G401.6 (cell line): ENCODE measurements at regions not wholly inside any gene's neighbourhood (a gene's known extent, or its start where the extent isn't known, plus 50 kb on each side); places are given as distances from the start of the nearest gene placed in this dataset.
"Not testable (repeated sequence)": the region's sequence is repeated elsewhere in the genome, so short reads cannot be mapped to it uniquely, and the experiment has no call there.

Experiments used
- FAIRE-seq: peaks from 2 replicates; lab custom pipeline; 2012; peaks lifted over from hg19 to GRCh38; lab: Jason Lieb, UNC

DNA sequence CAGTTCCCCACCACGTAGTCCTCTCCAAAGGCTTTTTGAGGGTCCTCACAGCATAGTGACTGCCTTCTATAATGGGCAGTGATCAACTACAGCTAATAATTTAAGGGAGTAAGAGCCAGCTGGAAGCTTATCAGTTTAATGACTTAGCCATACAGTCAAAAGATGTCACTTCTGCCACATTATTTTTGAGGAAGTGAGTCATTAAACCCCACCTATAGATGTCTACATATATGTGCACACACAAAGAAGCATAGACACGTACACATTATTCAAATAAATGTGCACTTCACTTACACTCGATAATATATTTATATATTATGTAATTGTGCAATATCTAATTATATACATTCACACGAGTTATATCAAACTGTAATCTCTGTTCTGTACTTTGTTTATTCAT lies 1704.7 kb downstream of the KCNT2 start:
- FAIRE-seq, result no peak

DNA sequence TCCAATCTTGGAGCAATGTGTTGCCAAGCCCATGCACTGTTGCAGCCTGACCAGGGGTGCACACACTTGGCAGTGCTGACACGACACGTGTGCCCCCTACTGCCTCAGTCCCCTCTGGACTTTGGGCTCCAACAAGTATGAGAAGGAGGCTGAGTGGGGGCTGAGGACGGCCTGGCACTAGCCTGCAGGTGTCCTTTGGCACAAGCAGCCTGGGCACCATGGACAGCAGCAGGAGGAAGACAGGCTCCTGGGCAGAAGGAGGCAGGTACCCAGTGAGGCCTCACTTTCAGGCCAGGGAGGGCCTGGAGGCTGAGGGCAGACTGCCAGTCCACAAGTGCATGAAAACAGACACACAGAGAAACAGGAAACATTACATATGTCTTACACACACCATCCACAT lies 1702.9 kb upstream of the B3GALT2 start:
- FAIRE-seq, result no peak

DNA sequence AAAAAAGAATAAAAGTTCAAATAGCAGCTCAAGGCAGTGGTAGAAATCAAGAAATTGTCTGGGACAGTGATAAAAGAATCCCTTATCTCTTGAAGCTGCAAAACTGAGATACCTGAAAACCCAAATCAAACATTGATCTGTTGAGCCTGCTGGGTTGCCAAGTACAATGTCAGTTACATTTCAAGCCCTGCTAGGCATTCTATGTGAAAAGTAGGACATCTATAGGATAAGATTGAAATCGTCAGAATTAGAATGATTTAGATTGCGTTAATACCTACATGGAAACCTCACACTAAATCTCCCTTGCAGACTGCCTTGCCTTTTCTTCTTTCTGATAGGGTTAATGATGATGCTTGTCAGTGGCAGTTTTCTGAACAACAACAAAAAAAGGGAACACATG lies 1684.4 kb upstream of the B3GALT2 start:
- FAIRE-seq, result no peak

DNA sequence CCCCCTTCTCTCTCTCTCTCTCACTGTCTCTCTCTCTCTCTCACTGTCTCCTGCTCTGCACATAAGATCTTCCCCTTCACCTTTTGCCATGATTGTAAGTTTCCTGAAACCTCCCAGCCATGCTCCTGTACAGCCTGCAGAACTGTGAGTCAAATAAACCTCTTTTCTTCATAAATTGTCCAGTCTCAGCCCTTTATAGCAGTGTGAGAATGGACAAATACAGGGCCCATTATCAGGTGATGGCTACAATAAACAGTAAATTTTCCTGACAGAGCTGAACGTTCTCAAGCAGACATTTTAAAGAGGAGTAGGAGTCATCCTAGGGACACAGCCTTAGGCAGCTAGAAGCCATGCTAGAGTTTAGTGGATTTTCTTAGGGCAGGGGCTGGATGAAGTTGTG lies 1679.7 kb upstream of the B3GALT2 start:
- no peak for FAIRE-seq

DNA sequence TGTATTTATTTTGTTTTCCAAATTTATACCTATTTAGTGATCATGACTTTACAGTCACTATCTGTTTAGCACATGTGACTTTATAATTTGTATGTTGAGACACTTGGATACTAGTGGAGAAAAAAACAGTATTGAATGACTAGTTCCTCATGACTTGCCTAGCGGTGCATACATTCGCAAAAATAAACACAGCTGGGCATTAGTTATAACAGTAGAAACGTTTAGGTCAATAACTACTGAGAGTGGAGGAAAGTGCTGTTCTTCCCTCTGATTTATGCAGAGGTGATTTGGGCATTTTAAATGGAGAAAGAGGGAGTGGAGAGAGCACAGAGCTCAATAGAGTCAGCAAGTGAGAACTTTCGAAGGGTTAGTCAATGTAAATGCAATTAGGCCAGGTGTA lies 1679.0 kb upstream of the B3GALT2 start:
- FAIRE-seq, result no peak

DNA sequence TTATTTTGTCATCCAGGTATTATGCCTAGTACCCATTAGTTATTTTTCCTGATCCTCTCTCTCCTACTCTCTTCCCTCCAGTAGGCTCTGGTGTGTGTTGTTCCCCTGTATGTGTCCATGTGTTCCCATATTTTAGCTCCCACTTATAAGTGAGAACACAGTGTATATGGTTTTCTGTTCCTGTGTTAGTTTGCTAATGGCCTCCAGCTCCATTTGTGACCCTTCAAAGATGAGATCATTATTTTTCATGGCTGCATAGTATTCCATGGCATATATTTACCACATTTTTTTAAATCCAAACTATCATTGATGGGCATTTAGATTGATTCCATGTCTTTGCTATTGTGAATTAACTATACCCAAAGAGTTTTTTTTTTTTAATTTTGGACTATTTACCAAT lies 1675.7 kb upstream of the B3GALT2 start:
- FAIRE-seq, result no peak

DNA sequence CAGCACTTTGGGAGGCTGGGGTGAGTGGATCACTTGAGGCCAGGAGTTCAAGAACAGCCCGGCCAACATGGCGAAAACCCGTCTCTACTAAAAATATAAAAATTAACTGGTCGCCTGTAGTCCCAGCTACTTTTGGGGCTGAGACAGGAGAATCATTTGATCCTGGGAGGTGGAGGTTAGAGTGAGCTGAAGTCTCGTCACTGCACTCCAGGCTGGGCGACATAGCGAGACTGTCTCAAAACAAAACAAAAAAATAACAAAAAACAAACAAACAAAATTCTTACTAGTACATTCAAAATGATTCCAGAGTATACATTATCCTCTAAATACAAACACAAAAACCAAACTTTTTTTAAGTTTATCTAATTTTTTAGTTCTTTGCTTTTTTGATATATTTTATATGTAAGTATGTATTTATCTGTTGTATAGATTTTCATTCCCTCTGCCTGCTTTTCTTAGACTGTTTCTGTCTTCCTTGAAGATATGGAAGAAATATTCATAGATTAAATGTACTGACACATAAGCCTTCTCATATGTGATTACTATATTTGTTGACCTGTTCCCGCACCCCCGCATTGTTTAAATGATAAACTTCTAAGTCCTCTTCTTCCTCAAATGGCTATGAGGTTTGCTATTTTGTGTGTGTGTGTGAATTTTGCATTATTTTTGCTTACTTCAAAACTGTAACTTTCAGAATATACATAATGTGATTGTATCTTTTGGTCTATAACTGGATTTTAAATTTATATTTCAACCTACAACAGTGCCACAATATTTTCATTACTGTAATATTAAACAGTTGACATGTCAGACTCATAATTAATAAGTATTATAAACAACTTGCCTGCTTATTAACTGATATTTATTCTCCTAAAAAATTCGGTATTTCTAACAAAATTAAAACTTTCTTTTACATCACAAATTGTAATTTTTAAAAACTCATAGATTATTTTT lies 1674.1 kb upstream of the B3GALT2 start:
- FAIRE-seq, result peak; percentile 65

DNA sequence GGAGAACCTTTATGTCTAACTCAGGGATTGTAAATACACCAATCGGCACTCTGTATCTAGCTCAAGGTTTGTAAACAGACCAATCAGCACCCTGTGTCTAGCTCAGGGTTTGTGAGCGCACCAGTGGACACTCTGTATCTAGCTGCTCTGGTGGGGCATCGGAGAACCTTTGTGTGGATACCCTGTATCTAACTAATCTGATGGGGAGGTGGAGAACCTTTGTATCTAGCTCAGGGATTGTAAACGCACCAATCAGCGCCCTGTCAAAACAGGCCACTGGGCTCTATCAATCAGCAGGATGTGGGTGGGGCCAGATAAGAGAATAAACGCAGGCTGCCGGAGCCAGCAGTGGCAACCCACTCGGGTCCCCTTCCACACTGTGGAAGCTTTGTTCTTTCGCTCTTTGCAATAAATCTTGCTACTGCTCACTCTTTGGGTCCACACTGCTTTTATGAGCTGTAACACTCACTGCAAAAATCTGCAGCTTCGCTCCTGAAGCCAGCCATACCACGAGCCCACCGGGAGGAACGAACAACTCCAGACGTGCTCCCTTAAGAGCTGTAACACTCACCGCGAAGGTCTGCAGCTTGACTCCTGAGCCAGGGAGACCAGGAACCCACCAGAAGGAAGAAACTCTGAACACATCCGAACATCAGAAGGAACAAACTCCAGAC lies 1673.2 kb upstream of the B3GALT2 start:
- FAIRE-seq, result not testable (repeated sequence)

DNA sequence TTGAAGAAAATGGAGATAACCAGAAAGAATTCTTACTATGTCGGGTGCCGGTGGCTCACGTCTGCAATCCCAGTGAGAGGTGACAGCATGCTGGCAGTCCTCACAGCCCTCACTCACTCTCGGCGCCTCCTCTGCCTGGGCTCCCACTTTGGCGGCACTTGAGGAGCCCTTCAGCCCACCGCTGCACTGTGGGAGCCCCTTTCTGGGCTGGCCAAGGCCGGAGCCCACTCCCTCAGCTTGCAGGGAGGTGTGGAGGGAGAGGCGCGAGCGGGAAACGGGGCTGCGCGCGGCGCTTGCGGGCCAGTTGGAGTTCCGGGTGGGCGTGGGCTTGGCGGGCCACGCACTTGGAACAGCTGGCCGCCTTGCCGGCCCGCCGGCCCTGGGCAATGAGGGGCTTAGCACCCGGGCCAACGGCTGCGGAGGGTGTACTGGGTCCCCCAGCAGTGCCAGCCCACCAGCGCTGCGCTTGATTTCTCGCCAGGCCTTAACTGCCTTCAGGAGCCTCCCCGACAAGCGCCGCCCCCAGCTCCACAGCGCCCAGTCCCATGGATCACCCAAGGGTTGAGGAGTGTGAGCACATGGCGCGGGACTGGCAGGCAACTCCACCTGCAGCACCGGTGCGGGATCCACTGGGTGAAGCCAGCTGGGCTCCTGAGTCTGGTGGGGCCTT lies 1672.5 kb upstream of the B3GALT2 start:
- FAIRE-seq, result not testable (repeated sequence)

DNA sequence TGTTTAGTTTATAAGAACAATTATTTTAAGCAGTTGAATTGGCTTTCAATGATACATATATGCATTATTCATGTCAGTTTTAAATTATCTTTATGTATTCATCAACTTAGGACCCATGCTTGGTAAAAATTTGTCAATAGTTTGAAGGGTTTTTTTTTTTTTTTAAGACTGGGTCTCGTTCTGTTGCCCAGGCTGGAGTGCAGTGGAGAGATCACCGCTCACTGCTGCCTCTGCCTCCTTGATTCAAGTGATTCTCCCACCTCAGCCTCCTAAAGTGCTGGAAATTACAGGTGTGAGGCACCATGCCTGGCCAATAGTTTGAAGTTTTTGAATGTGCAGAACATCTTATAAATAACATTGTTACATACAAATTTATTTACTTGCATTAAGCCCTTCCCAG lies 1671.0 kb upstream of the B3GALT2 start:
- FAIRE-seq, result no peak

DNA sequence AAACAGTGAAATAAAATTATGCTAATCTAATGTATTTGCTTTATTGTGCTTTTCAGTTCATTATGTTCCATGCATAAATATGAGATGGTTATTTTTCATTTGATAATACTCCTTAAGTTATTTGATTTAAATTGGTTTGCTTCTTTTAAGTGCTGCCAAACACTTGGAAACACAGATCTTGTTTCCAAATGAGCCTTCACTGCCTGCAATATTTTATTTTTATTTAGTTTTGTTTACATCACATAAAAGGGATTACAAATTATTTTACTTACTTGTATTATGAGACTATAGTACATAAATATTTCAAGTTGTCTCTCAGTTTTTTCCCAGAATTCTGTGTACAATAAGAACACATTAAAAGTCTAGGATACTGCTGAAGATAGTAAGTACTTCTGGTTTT lies 1662.4 kb upstream of the B3GALT2 start:
- no peak for FAIRE-seq

DNA sequence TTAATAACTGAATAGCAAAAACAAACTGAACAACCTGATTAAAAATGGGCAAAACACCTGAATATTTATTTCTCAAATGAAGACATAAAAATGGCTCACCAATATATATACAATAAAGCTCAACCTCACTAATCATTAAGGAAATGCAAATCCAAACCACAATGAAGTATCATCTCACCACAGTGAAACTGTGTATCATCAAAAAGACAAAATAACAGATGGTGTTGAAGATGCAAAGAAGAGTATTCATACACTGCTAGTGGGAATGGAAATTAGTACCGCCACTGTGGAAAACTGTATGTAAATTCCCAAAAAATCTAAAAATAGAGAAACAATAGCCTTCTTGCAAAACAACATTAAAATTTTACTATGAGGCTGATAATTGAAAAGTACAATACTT lies 1660.1 kb upstream of the B3GALT2 start:
- no peak for FAIRE-seq

DNA sequence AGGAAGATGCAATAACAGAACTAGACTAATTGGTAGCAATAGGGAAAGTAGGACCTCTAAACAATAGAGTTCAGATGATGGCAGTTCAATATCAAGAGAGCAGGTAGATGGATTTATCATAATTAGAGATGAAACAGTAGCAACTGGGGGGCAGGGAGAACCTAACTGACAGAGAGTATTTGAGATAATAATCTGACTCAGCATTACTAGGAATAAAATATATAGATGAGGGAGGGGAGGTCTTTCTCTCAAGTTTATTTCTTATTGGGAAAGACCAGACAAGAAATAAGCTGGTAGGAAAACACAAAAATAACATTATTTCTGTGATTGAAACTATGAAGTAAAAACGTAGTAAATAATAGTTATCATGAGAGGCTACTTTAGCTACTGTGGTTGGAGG lies 1656.7 kb upstream of the B3GALT2 start:
- FAIRE-seq, result no peak

DNA sequence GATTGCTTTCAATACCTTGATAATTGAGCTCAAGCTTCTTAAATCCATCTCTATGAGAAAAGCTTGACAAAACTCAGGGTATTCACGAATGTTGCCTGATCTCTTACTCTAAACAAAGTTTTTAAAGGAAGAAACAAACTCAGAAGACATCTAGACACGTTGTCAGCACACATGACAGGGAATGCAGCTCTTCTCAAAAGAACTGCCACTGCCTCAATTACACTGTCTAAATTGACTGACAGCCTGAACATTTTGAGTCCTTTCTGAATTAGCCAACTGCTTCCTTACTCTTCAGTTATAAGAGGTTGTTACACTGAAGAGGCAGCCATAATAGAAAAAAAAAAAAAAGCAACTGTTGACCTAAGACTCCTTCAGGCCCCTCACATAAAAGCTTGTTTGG lies 1646.7 kb upstream of the B3GALT2 start:
- FAIRE-seq, result no peak

DNA sequence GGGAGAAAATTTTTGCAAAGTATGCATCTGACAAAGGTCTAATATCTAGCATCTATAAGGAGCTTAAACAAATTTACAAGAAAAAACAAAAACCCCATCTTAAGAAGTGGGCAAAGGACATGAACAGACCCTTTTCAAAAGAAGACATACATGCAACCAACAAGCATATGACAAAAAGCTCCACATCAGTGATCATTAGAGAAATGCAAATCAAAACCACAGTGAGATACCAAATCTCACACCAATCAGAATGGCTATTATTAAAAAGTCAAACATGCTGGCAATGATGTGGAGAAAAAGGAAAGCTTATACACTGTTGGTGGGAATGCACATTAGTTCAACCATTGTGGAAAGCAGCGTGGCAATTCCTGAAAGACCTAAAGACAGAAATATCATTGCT lies 1645.2 kb upstream of the B3GALT2 start:
- FAIRE-seq, result not testable (repeated sequence)

DNA sequence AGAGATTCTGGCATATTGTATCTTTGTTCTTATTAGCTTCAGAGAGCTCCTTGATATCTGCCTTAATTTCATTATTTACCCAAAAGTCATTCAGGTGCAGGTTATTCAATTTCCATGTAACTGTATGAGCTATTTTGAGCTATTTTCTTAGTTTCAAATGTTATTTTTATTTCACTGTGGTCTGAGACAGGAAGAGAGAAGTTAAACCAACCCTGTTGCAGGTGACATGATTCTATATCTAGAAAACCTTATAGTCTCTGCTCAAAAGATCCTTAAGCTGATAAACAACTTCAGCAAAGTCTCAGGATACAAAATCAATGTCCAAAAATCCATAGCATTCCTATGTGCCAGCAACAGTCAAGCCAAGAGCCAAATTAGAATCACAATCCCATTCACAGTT lies 1644.0 kb upstream of the B3GALT2 start:
- FAIRE-seq, result no peak

DNA sequence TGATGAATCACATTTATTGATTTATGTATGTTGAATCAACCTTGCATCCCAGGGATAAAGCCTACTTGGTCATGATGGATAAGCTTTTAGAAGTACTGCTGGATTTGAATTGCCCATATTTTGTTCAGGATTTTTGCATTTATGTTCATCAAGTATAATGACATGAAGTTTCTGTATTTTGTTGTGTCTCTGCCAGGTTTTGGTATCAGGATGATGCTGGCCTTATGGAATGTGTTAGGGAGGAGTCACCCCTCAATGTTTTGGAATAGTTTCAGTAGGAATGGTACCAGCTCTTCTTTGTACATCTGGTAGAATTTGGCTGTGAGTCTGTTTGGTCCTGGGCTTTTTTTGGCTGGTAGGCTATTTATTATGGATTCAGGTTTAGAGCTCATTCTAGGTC lies 1643.1 kb upstream of the B3GALT2 start:
- FAIRE-seq, result no peak

DNA sequence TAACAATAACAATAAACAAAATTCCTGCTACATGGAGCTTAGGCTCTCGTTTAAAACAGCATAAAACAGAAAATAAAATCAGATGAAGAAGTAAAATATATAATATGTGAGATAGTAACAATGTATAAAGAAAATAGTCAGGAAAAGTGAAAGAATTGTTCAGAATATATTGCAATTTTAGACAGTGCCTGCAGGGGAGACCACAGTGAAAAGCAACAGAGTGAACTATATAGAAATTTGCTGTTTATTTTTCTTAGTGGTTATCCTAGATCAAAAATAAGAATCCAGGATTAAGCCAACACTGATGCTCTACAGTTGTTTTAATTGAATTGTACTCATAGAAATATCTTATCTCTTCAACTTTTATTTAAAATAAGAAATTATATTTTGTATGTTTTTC lies 1639.0 kb upstream of the B3GALT2 start:
- no peak for FAIRE-seq

DNA sequence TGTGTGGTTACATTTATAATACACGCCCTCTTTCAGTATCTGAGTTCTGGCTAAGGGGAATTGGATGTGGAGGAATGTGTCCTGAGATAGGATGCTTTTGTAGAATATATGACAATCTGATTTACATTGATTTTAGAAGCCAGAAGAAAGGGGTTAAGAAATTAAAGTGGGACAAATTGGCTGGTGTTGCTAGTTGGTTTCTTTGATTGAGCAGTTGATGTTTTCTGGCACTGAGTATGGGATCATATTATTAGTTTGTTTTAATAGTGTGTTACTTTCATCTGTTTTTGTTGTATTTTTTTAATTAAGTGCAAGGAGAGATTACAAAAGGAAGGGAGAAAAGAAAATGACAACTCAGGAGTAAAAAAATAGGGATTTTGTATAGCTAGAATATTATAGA lies 1634.7 kb upstream of the B3GALT2 start:
- no peak for FAIRE-seq

DNA sequence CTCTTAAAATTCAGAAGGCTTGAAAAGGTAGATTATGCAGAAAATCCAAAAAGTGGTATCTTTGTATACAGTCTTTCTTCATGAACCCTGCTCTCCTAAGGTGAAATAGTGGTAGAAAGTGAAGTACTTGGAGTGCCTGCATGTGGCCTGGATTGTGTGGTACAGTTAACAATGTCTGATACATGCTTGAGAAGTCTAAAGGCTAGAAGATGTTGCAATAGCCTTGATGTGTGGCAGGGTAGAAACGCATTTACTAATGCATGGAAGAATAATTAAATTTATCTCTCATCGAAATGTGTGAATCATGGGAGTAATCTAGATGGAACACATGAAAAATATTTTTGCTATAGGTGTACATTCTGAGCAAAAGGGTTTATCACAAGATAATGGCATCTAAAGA lies 1632.3 kb upstream of the B3GALT2 start:
- no peak for FAIRE-seq

DNA sequence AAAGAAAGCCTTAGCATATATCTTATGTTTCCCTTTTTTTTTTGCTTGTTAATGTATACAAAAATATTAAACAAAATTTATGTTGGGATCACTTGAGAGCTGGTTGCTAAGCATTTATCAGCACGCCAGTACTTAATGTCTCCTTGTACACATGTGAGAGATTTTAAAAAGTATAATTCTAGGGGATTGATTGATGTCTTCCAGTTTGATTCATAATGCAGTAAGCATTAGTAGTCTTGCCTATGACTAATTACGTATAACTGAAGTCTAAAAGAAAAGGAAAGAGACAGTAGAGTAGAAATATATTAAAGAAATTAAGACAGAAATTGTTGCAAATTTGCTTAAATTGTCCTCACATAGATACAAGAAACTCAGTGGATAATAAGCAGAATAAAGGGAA lies 1630.4 kb upstream of the B3GALT2 start:
- no peak for FAIRE-seq

DNA sequence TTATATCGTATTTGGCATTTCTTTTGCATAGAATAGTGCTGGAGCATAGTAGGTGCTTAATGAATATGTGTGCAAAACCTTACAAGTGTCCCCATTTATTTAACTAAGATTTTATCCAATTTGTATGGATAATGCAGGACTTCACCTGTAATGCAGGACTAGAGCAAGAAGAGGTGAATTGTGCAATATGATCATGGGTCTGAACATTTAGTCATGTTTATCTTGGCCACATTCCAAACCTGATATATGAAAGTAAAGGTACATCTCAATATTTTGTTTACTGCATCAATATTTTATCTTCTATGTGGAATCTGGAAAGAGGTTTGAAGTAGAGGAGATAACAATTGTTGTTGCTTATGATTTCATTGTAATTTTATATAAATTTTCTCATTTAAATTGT lies 1626.7 kb upstream of the B3GALT2 start:
- no peak for FAIRE-seq

DNA sequence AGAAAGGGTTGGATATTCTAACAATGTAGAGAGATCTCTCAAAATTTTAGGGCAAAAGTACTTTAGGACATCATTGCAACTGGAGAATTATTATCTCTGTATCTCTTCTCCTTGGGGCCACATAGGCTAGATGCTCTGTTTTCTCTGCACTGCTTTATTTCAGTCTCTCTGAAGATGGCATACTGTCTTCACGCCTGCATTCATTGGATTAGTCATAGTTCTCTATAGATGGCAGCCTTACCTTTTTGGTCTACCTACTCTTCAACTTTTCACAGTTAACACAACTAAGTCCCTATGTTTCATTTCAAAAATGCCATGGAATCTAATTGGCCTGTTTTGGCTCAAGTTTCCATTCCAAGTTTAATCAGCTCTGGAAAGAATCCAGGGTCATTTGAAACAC lies 1623.3 kb upstream of the B3GALT2 start:
- FAIRE-seq, result no peak
